HCT116 (cell line): ENCODE measurements at regions not wholly inside any gene's neighbourhood (a gene's known extent, or its start where the extent isn't known, plus 50 kb on each side); places are given as distances from the start of the nearest gene placed in this dataset.

Experiments
- ATAC-seq: fragments of 200-7000 bp; cut with Tn5 transposase; 2 replicates; pipeline ENCODE4 v1.9.1; 2020; ENCODE audit warnings: mild to moderate bottlenecking, moderate library complexity
- BruUV-seq: library from RNA; stranded (reverse); fragments of 400-500 nt; replicated peaks from 2 replicates; lab custom pipeline; 2021; lab: Mats Ljungman, UMichigan
- CTCF ChIA-PET: fragments of 300-600 bp; sonication (Branson Sonifier 250); formaldehyde crosslinking; loops from one replicate; lab custom pipeline; 2021; ENCODE audit warnings: antibody characterized with exemption; lab: Charles Lee
- POLR2A ChIA-PET: fragments of 300-600, 350-600 bp; sonication (Branson Sonifier 250); formaldehyde crosslinking; loops from one replicate; lab custom pipeline; 2021; ENCODE audit warnings: antibody characterized with exemption; lab: Charles Lee
- RAD21 ChIA-PET, 2 experiments: fragments of 300-600 bp; sonication (Branson Sonifier 250); formaldehyde crosslinking; loops; one replicate each; lab custom pipeline; 2023; ENCODE audit warnings: low total read pairs in 2 of 2; ENCODE audit not compliant: uncharacterized antibody in 2 of 2, unreplicated experiment in 2 of 2, low non-redundant PET in 1 of 2; lab: Charles Lee
- DNase-seq: peaks from one replicate; pipeline ENCODE4 v3.0.0-alpha.2; 2010; ENCODE audit warnings: low read depth, low spot score
- H2AFZ ChIP-seq: fragments of 200-600 bp; shearing (Covaris generic), sonication (generic); 2 replicates; pipeline ENCODE4 v1.6.1; 2017; ENCODE audit warnings: low read depth, mixed run types, mixed read lengths, antibody characterized with exemption, low read length; ENCODE audit not compliant: poor library complexity, severe bottlenecking
- H3K27ac ChIP-seq: 2 replicates; pipeline ENCODE4 v1.5.1; 2012; ENCODE audit warnings: low read depth, low read length
- H3K27me3 ChIP-seq: fragments of 200-600 bp; sonication (generic); 2 replicates; pipeline ENCODE4 v1.6.1; 2016; ENCODE audit warnings: mixed run types, low read length, mixed read lengths; ENCODE audit not compliant: insufficient read depth
- H3K36me3 ChIP-seq, 2 experiments: fragments of 200-500 bp in 1 of 2; fragments of 200-600 bp in 1 of 2; sonication (Bioruptor generic) in 1 of 2; sonication (generic) in 1 of 2; 2 replicates each; pipeline versions ENCODE4 v1.5.1 to v1.6.1; 2014 to 2016; ENCODE audit warnings: low read length in 2 of 2, inconsistent platforms in 1 of 2, mixed read lengths in 1 of 2, mixed run types in 1 of 2; ENCODE audit not compliant: insufficient read depth in 2 of 2, control insufficient read depth in 1 of 2
- H3K4me1 ChIP-seq, 2 experiments: fragments of 200-600 bp in 1 of 2; sonication (generic) in 1 of 2; 2 replicates each; pipeline versions ENCODE4 v1.5.1 to v1.6.1; 2012 to 2017; ENCODE audit warnings: low read length in 2 of 2, inconsistent platforms in 1 of 2, mild to moderate bottlenecking in 1 of 2, mixed read lengths in 1 of 2, mixed run types in 1 of 2, moderate library complexity in 1 of 2; ENCODE audit not compliant: insufficient read depth in 2 of 2, control insufficient read depth in 1 of 2
- H3K4me2 ChIP-seq: fragments of 200-600 bp; sonication (generic); 2 replicates; pipeline ENCODE4 v1.6.1; 2017; ENCODE audit warnings: mixed run types, low read length, mixed read lengths
- H3K4me3 ChIP-seq, 2 experiments: fragments of 200-600 bp in 1 of 2; sonication (generic) in 1 of 2; replicated peaks in 1 of 2; 2 replicates each; pipeline ENCODE4 v1.5.1; 2011 to 2016; ENCODE audit warnings: low read length in 2 of 2, control low read depth in 1 of 2, low read depth in 1 of 2, mild to moderate bottlenecking in 1 of 2, mixed read lengths in 1 of 2, mixed run types in 1 of 2
- H3K79me2 ChIP-seq: fragments of 200-600 bp; sonication (generic); 2 replicates; pipeline ENCODE4 v1.6.1; 2017; ENCODE audit warnings: mild to moderate bottlenecking, mixed run types, low read length, moderate library complexity, mixed read lengths; ENCODE audit not compliant: insufficient read depth
- H3K9ac ChIP-seq: fragments of 200-600 bp; sonication (generic); 2 replicates; pipeline ENCODE4 v1.6.1; 2016; ENCODE audit warnings: low read length, mixed read lengths
- H3K9me2 ChIP-seq: fragments of 200-600 bp; sonication (generic), shearing (Covaris generic); 2 replicates; pipeline ENCODE4 v1.6.1; 2017; ENCODE audit warnings: mixed run types, mild to moderate bottlenecking, moderate library complexity; ENCODE audit not compliant: insufficient read depth
- H3K9me3 ChIP-seq, 2 experiments: fragments of 200-500 bp in 1 of 2; fragments of 200-600 bp in 1 of 2; sonication (Bioruptor generic) in 1 of 2; sonication (generic) in 1 of 2; 2 replicates each; pipeline ENCODE4 v1.6.1; 2014 to 2017; ENCODE audit warnings: low read length in 2 of 2, mixed read lengths in 2 of 2, inconsistent platforms in 1 of 2, low read depth in 1 of 2, mild to moderate bottlenecking in 1 of 2, mixed run types in 1 of 2, moderate library complexity in 1 of 2; ENCODE audit not compliant: control insufficient read depth in 1 of 2, insufficient read depth in 1 of 2
- H4K20me1 ChIP-seq: fragments of 200-600 bp; sonication (generic), shearing (Covaris generic); 2 replicates; pipeline ENCODE4 v1.6.1; 2017; ENCODE audit warnings: mixed run types, mild to moderate bottlenecking, moderate library complexity; ENCODE audit not compliant: insufficient read depth
- CBX3 ChIP-seq: IDR thresholded peaks from 2 replicates; pipeline ENCODE4 v1.6.1; 2012; ENCODE audit warnings: low read depth
- CEBPB ChIP-seq: IDR thresholded peaks from 2 replicates; pipeline ENCODE4 v1.6.1; 2012; ENCODE audit warnings: low read depth
- CTCF ChIP-seq, 3 experiments: fragments of 200-600 bp in 1 of 3; sonication (generic) in 1 of 3; IDR thresholded peaks in 2 of 3; conservative IDR thresholded peaks in 1 of 3; 2 replicates each; pipeline ENCODE4 v1.5.1; 2012 to 2017; ENCODE audit warnings: low read depth in 2 of 3, low read length in 2 of 3, antibody characterized with exemption in 1 of 3, borderline replicate concordance in 1 of 3, control low read depth in 1 of 3, mild to moderate bottlenecking in 1 of 3, mixed read lengths in 1 of 3, mixed run types in 1 of 3, moderate library complexity in 1 of 3; ENCODE audit not compliant: insufficient read depth in 1 of 3
- ELF1 ChIP-seq: IDR thresholded peaks from 2 replicates; pipeline ENCODE4 v1.6.1; 2012; ENCODE audit warnings: low read depth, borderline replicate concordance
- EZH2 ChIP-seq: fragments of 200-600 bp; sonication (generic); IDR thresholded peaks from 2 replicates; pipeline ENCODE4 v1.6.1; 2017; ENCODE audit warnings: antibody characterized with exemption, mixed run types
- EZH2phosphoT487 ChIP-seq: fragments of 200-600 bp; IDR thresholded peaks from 2 replicates; pipeline ENCODE4 v1.6.1; 2018; ENCODE audit warnings: antibody characterized with exemption, borderline replicate concordance
- JUND ChIP-seq: IDR thresholded peaks from 2 replicates; pipeline ENCODE4 v1.6.1; 2012
- POLR2A ChIP-seq: IDR thresholded peaks from 2 replicates; pipeline ENCODE4 v1.7.0; 2011; ENCODE audit warnings: borderline replicate concordance; ENCODE audit not compliant: insufficient read depth, insufficient read length; ENCODE audit errors: extremely low read depth
- POLR2AphosphoS5 ChIP-seq: IDR thresholded peaks from 2 replicates; pipeline ENCODE4 v1.6.1; 2011; ENCODE audit warnings: mild to moderate bottlenecking, low read depth, low read length, moderate library complexity
- RAD21 ChIP-seq: IDR thresholded peaks from 2 replicates; pipeline ENCODE4 v1.6.1; 2012; ENCODE audit warnings: low read depth, mild to moderate bottlenecking
- SIN3A ChIP-seq: IDR thresholded peaks from 2 replicates; pipeline ENCODE4 v1.6.1; 2012; ENCODE audit warnings: low read depth
- SP1 ChIP-seq: IDR thresholded peaks from 2 replicates; pipeline ENCODE4 v1.6.1; 2012; ENCODE audit warnings: low read depth
- SRF ChIP-seq: IDR thresholded peaks from 2 replicates; pipeline ENCODE4 v1.6.1; 2012; ENCODE audit warnings: low read depth
- TCF7L2 ChIP-seq: IDR thresholded peaks from 2 replicates; pipeline ENCODE4 v1.7.0; 2011; ENCODE audit warnings: borderline replicate concordance, inconsistent platforms; ENCODE audit not compliant: insufficient read depth, insufficient read length; ENCODE audit errors: extremely low read depth
- YY1 ChIP-seq: IDR thresholded peaks from 2 replicates; pipeline ENCODE4 v1.6.1; 2011; ENCODE audit warnings: low read length, low read depth, moderate library complexity, mild to moderate bottlenecking; ENCODE audit not compliant: insufficient replicate concordance; ENCODE audit errors: extremely low read depth
- ZFX ChIP-seq: fragments of 450-650 bp; IDR thresholded peaks from 2 replicates; pipeline ENCODE4 v1.6.1; 2017
- ZNF274 ChIP-seq: fragments of 200-500 bp; sonication (Bioruptor generic); IDR thresholded peaks from 2 replicates; pipeline ENCODE4 v1.6.1; 2014; ENCODE audit warnings: mild to moderate bottlenecking, low read depth, low read length, inconsistent platforms
- intact Hi-C: fragments of 100-400 bp; cut with micrococcal nuclease; formaldehyde crosslinking; loops from 2 replicates; pipeline ENCODE4 v1.10.0; 2022
- TF ChIP-seq, protein P1 (sequence below): IDR thresholded peaks from 2 replicates; pipeline ENCODE4 v1.6.1; 2012; ENCODE audit warnings: low read depth
- TF ChIP-seq, protein P2 (sequence below): IDR thresholded peaks from 2 replicates; pipeline ENCODE4 v1.6.1; 2012
- TF ChIP-seq, protein P3 (sequence below): IDR thresholded peaks from 2 replicates; pipeline ENCODE4 v1.6.1; 2011; ENCODE audit warnings: mild to moderate bottlenecking, low read length, moderate library complexity; ENCODE audit not compliant: insufficient replicate concordance; ENCODE audit errors: extremely low read depth

GRCh38 chr4:126611900-126612299, 1020.9 kb upstream of the INTU start:
- Histone ChIP-seq H3K79me2 (no peaks in the 10 kb centered on the region), H4K20me1 (no peaks in the 10 kb centered on the region), H2AFZ (no peak overlapping the region), H3K4me1 (no peaks in the 10 kb centered on the region), H3K9me2 (no peaks in the 10 kb centered on the region), H3K4me3 (no peak overlapping the region), H3K4me2 (no peak overlapping the region), H3K27me3 (no peaks in the 10 kb centered on the region), H3K9me3 (no peaks in the 10 kb centered on the region), H3K9ac (no peak overlapping the region), H3K36me3 (no peaks in the 10 kb centered on the region), H3K27ac (no peak overlapping the region)
- BruUV-seq = no TSS peak
- ChIA-PET POLR2A (no interaction called here), RAD21 (no interaction called here), CTCF (interaction anchor here (0.7 kb wide), 1 partner anchor 29 kb away, joined by 3 read pairs; no protein-coding TSS in a partner anchor)
- intact Hi-C loops = no loop called here
- DNase-seq (no peak), ATAC-seq (no peak)
- TF ChIP-seq SP1 = no peak
- no peak for TF ChIP-seq JUND
- TF ChIP-seq ELF1 = no peak
- TF ChIP-seq CEBPB = no peak
- no peak for TF ChIP-seq EZH2phosphoT487
- TF ChIP-seq CBX3 = no peak
- no peak for TF ChIP-seq SRF
- TF ChIP-seq ZNF274 = no peak
- TF ChIP-seq, protein P1, sequence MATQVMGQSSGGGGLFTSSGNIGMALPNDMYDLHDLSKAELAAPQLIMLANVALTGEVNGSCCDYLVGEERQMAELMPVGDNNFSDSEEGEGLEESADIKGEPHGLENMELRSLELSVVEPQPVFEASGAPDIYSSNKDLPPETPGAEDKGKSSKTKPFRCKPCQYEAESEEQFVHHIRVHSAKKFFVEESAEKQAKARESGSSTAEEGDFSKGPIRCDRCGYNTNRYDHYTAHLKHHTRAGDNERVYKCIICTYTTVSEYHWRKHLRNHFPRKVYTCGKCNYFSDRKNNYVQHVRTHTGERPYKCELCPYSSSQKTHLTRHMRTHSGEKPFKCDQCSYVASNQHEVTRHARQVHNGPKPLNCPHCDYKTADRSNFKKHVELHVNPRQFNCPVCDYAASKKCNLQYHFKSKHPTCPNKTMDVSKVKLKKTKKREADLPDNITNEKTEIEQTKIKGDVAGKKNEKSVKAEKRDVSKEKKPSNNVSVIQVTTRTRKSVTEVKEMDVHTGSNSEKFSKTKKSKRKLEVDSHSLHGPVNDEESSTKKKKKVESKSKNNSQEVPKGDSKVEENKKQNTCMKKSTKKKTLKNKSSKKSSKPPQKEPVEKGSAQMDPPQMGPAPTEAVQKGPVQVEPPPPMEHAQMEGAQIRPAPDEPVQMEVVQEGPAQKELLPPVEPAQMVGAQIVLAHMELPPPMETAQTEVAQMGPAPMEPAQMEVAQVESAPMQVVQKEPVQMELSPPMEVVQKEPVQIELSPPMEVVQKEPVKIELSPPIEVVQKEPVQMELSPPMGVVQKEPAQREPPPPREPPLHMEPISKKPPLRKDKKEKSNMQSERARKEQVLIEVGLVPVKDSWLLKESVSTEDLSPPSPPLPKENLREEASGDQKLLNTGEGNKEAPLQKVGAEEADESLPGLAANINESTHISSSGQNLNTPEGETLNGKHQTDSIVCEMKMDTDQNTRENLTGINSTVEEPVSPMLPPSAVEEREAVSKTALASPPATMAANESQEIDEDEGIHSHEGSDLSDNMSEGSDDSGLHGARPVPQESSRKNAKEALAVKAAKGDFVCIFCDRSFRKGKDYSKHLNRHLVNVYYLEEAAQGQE = no peak
- TF ChIP-seq EZH2 = no peak
- TF ChIP-seq, protein P2, sequence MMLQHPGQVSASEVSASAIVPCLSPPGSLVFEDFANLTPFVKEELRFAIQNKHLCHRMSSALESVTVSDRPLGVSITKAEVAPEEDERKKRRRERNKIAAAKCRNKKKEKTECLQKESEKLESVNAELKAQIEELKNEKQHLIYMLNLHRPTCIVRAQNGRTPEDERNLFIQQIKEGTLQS = no peak
- TF ChIP-seq POLR2A = no peak
- TF ChIP-seq TCF7L2 = no peak
- TF ChIP-seq YY1 = no peak
- TF ChIP-seq CTCF (IDR thresholded peaks at IDR 0.05 in 2 of 3, conservative IDR thresholded peaks at IDR 0.05 in 1 of 3; ENCODE audit: borderline replicate concordance in 1 of 3, insufficient read depth in 1 of 3, low read depth in 2 of 3, low read length in 2 of 3) = no peak
- no peak for TF ChIP-seq RAD21
- TF ChIP-seq, protein P3, sequence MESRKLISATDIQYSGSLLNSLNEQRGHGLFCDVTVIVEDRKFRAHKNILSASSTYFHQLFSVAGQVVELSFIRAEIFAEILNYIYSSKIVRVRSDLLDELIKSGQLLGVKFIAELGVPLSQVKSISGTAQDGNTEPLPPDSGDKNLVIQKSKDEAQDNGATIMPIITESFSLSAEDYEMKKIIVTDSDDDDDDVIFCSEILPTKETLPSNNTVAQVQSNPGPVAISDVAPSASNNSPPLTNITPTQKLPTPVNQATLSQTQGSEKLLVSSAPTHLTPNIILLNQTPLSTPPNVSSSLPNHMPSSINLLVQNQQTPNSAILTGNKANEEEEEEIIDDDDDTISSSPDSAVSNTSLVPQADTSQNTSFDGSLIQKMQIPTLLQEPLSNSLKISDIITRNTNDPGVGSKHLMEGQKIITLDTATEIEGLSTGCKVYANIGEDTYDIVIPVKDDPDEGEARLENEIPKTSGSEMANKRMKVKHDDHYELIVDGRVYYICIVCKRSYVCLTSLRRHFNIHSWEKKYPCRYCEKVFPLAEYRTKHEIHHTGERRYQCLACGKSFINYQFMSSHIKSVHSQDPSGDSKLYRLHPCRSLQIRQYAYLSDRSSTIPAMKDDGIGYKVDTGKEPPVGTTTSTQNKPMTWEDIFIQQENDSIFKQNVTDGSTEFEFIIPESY = no peak
- TF ChIP-seq POLR2AphosphoS5 = no peak
- no peak for TF ChIP-seq ZFX
- no peak for TF ChIP-seq SIN3A
